ENCODE measurements at regions not wholly inside any gene's neighbourhood (a gene's known extent, or its start where the extent isn't known, plus 50 kb on each side); places are given as distances from the start of the nearest gene placed in this dataset.

GRCh38 chr2:142545036-142545435 lies 332.4 kb upstream of the KYNU start:
- Histone ChIP-seq H3K14ac (ENCODE audit: insufficient read length) (no peak overlapping the region), H3K36me3 (ENCODE audit: control insufficient read depth in 2 of 4, insufficient read depth in 4 of 4, low read length in 3 of 4) (no peaks in the 10 kb centered on the region), H3K27me3 (replicated peaks in 1 of 4; ENCODE audit: control insufficient read depth in 3 of 4, extremely low read depth in 1 of 4, insufficient read depth in 3 of 4, low read length in 3 of 4) (no peaks in the 10 kb centered on the region), H3K27ac (ENCODE audit: low read depth, low read length) (no peak overlapping the region), H4K5ac (ENCODE audit: insufficient read length, low read depth, low read length) (no peak overlapping the region), H3K79me1 (ENCODE audit: low read depth, low read length) (no peaks in the 10 kb centered on the region), H3K4me2 (ENCODE audit: insufficient read depth in 1 of 2, low read depth in 2 of 2, low read length in 2 of 2) (no peak overlapping the region), H2BK15ac (ENCODE audit: low read length) (no peak overlapping the region), H3K4me1 (replicated peaks in 1 of 4; ENCODE audit: control insufficient read depth in 3 of 4, insufficient read depth in 4 of 4, low read length in 3 of 4) (no peaks in the 10 kb centered on the region), H3K9ac (replicated peaks in 1 of 4; ENCODE audit: extremely low read depth in 1 of 4, low read depth in 3 of 4, low read length in 3 of 4) (no peak overlapping the region), H3K4me3 (ENCODE audit: extremely low read depth in 1 of 4, insufficient read depth in 2 of 4, low read depth in 3 of 4, low read length in 4 of 4) (no peak overlapping the region), H3K4ac (replicated peaks; ENCODE audit: insufficient read length, low read depth, low read length) (no peak overlapping the region), H3K9me3 (ENCODE audit: insufficient read depth in 2 of 2, low read depth in 1 of 2, low read length in 1 of 2) (no peaks in the 10 kb centered on the region; a peak in 1 of 4 replicates), H3K56ac (replicated peaks; ENCODE audit: insufficient read length, low read depth, low read length) (no peak overlapping the region), H2BK20ac (ENCODE audit: low read length) (no peak overlapping the region), H4K20me1 (replicated peaks in 1 of 2; ENCODE audit: control insufficient read depth in 1 of 2, insufficient read depth in 2 of 2, low read length in 2 of 2) (no peaks in the 10 kb centered on the region), H2AK5ac (ENCODE audit: low read depth, low read length) (no peak overlapping the region), H3K18ac (ENCODE audit: extremely low read depth, low read length) (no peak overlapping the region), H2BK120ac (replicated peaks; ENCODE audit: low read depth, low read length) (no peak overlapping the region), H4K91ac (replicated peaks; ENCODE audit: insufficient read length, low read length) (no peak overlapping the region), H2AFZ (ENCODE audit: low read length) (no peak overlapping the region; the same call in 1 of the 2 replicates), H3K23ac (ENCODE audit: insufficient read length) (no peak overlapping the region), H3K23me2 (ENCODE audit: low read depth, low read length) (no peaks in the 10 kb centered on the region), H4K8ac (ENCODE audit: extremely low read depth, insufficient read depth, low read length) (no peak overlapping the region), H2BK5ac (ENCODE audit: low read depth, low read length) (no peak overlapping the region), H2BK12ac (ENCODE audit: low read depth, low read length) (no peak overlapping the region), H3K79me2 (ENCODE audit: control insufficient read depth in 1 of 2, insufficient read depth in 2 of 2, low read length in 2 of 2) (no peaks in the 10 kb centered on the region)
- ChIA-PET POLR2A (ENCODE audit: partially characterized antibody) (no interaction called here), CTCF (ENCODE audit: partially characterized antibody) (interaction anchor here (1.1 kb wide), 1 partner anchor 13 kb away, joined by 3 read pairs; no protein-coding TSS in a partner anchor)
- DNase-seq (ENCODE audit: low read depth in 1 of 2, low spot score in 2 of 2), result no peak
- 93% methylated on average over 3 of the region's 3 CpGs; no CpG with 5 or more reads in 1 of the 2 experiments for WGBS, 2 experiments (ENCODE audit: extremely low coverage in 1 of 2, insufficient coverage in 1 of 2, insufficient read length in 1 of 2, insufficient replicate concordance in 2 of 2, low coverage in 1 of 2, low lambda C conversion rate in 2 of 2, missing lambda C conversion rate in 1 of 2)
- no peak for FAIRE-seq
- no peak for TF ChIP-seq NRF1 (IDR thresholded peaks at IDR 0.05; ENCODE audit: low read depth, low read length)
- TF ChIP-seq PHF8 (conservative IDR thresholded peaks at IDR 0.05; ENCODE audit: low read depth, low read length), result no peak
- no peak for TF ChIP-seq EGR1 (IDR thresholded peaks at IDR 0.05; ENCODE audit: borderline replicate concordance, low read depth, low read length)
- TF ChIP-seq POLR2A (IDR thresholded peaks at IDR 0.05; ENCODE audit: control extremely low read depth in 1 of 2, low read depth in 2 of 2, low read length in 2 of 2), result no peak
- no peak for TF ChIP-seq GTF2F1 (IDR thresholded peaks at IDR 0.05; ENCODE audit: borderline replicate concordance, low read depth, low read length)
- TF ChIP-seq CEBPB (IDR thresholded peaks at IDR 0.05; ENCODE audit: low read depth, low read length), result no peak
- TF ChIP-seq CTCF (IDR thresholded peaks at IDR 0.05; ENCODE audit: control extremely low read depth in 1 of 3, insufficient read depth in 1 of 3, low read depth in 1 of 3, low read length in 3 of 3), result no peak
- TF ChIP-seq JUN (IDR thresholded peaks at IDR 0.05; ENCODE audit: low read depth, low read length), result no peak

All from H1 (cell line).